ENCODE measurements at regions not wholly inside any gene's neighbourhood (a gene's known extent, or its start where the extent isn't known, plus 50 kb on each side); places are given as distances from the start of the nearest gene placed in this dataset.
A peak's percentile ranks its signal among the peaks of the same experiment; 100 is the strongest.

- Mint-ChIP-seq H3K9me3 (ENCODE audit: unreplicated experiment) (no peaks in the 10 kb centered on the region), H3K27me3 (ENCODE audit: unreplicated experiment) (no peaks in the 10 kb centered on the region), H3K4me3 (ENCODE audit: unreplicated experiment) (no peak overlapping the region), H3K36me3 (ENCODE audit: low read depth, unreplicated experiment) (peaks cover 3% of the 10 kb centered on the region), H3K27ac (ENCODE audit: unreplicated experiment) (no peak overlapping the region), H3K4me1 (ENCODE audit: unreplicated experiment) (peaks cover 22% of the 10 kb centered on the region)
- DNase-seq (ENCODE audit: low spot score) = no peak
- TF ChIP-seq, protein P1, sequence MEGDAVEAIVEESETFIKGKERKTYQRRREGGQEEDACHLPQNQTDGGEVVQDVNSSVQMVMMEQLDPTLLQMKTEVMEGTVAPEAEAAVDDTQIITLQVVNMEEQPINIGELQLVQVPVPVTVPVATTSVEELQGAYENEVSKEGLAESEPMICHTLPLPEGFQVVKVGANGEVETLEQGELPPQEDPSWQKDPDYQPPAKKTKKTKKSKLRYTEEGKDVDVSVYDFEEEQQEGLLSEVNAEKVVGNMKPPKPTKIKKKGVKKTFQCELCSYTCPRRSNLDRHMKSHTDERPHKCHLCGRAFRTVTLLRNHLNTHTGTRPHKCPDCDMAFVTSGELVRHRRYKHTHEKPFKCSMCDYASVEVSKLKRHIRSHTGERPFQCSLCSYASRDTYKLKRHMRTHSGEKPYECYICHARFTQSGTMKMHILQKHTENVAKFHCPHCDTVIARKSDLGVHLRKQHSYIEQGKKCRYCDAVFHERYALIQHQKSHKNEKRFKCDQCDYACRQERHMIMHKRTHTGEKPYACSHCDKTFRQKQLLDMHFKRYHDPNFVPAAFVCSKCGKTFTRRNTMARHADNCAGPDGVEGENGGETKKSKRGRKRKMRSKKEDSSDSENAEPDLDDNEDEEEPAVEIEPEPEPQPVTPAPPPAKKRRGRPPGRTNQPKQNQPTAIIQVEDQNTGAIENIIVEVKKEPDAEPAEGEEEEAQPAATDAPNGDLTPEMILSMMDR (IDR thresholded peaks at IDR 0.05; ENCODE audit: unreplicated experiment) = no peak
Observed at GRCh38 chr6:143598466-143599080, 79.2 kb upstream of the PHACTR2 start.

- peaks cover 22% of the 10 kb centered on the region for H3K4me1 Mint-ChIP-seq (ENCODE audit: unreplicated experiment)
- peak overlapping the region; percentile 39 for H3K27ac Mint-ChIP-seq (ENCODE audit: unreplicated experiment)
Observed at GRCh38 chr6:143596866-143597265, 80.9 kb upstream of the PHACTR2 start.

GRCh38 chr6:143595251-143596036 is 82.3 kb upstream of the PHACTR2 start:
- H3K36me3 Mint-ChIP-seq (ENCODE audit: low read depth, unreplicated experiment) = peaks cover 3% of the 10 kb centered on the region
- H3K27ac Mint-ChIP-seq (ENCODE audit: unreplicated experiment) = no peak overlapping the region
- H3K9me3 Mint-ChIP-seq (ENCODE audit: unreplicated experiment) = no peaks in the 10 kb centered on the region
- TF ChIP-seq, protein P1 (IDR thresholded peaks at IDR 0.05; ENCODE audit: unreplicated experiment) = no peak
- H3K4me1 Mint-ChIP-seq (ENCODE audit: unreplicated experiment) = peaks cover 24% of the 10 kb centered on the region
- no peaks in the 10 kb centered on the region for H3K27me3 Mint-ChIP-seq (ENCODE audit: unreplicated experiment)
- H3K4me3 Mint-ChIP-seq (ENCODE audit: unreplicated experiment) = no peak overlapping the region
- DNase-seq (ENCODE audit: low spot score) = no peak

More at GRCh38 chr6:143596866-143597265, 80.9 kb upstream of the PHACTR2 start:
- H3K9me3 Mint-ChIP-seq (ENCODE audit: unreplicated experiment) = no peaks in the 10 kb centered on the region
- H3K4me3 Mint-ChIP-seq (ENCODE audit: unreplicated experiment) = no peak overlapping the region
- H3K27me3 Mint-ChIP-seq (ENCODE audit: unreplicated experiment) = no peaks in the 10 kb centered on the region
- TF ChIP-seq, protein P1 (IDR thresholded peaks at IDR 0.05; ENCODE audit: unreplicated experiment) = no peak
- no peak for DNase-seq (ENCODE audit: low spot score)
- H3K36me3 Mint-ChIP-seq (ENCODE audit: low read depth, unreplicated experiment) = peaks cover 3% of the 10 kb centered on the region

- DNase-seq (ENCODE audit: low spot score) = no peak
- TF ChIP-seq, protein P1 (IDR thresholded peaks at IDR 0.05; ENCODE audit: unreplicated experiment) = no peak
- peaks cover 24% of the 10 kb centered on the region for H3K4me1 Mint-ChIP-seq (ENCODE audit: unreplicated experiment)
- H3K4me3 Mint-ChIP-seq (ENCODE audit: unreplicated experiment) = no peak overlapping the region
- no peak overlapping the region for H3K27ac Mint-ChIP-seq (ENCODE audit: unreplicated experiment)
- H3K27me3 Mint-ChIP-seq (ENCODE audit: unreplicated experiment) = no peaks in the 10 kb centered on the region
- peaks cover 3% of the 10 kb centered on the region for H3K36me3 Mint-ChIP-seq (ENCODE audit: low read depth, unreplicated experiment)
- no peaks in the 10 kb centered on the region for H3K9me3 Mint-ChIP-seq (ENCODE audit: unreplicated experiment)
Observed at GRCh38 chr6:143594647-143595046, 83.1 kb upstream of the PHACTR2 start.

DNA sequence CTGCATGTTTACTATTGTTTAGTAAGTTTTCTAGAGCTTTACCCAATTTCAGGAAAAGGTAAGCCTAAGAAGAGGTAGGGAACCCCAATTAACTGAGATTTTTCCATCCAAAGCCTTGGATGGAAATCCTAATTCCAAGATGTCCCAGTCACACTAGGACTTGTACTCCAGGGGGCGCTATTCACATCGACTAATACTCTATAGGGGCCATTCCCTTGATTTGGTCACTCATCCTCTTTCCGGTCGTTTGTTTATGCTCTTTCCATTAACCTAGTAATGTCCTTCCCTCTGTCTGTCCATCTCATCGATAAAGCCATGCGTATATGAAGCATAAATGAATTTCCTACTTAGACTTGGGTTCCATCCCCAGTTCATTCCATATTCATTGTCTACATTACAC is 80.8 kb upstream of the FUCA2 start:
- H3K36me3 Mint-ChIP-seq (ENCODE audit: low read depth, unreplicated experiment) = peaks cover 10% of the 10 kb centered on the region
- no peaks in the 10 kb centered on the region for H3K27me3 Mint-ChIP-seq (ENCODE audit: unreplicated experiment)
- DNase-seq (ENCODE audit: low spot score) = peak; percentile 9
- TF ChIP-seq, protein P1 (IDR thresholded peaks at IDR 0.05; ENCODE audit: unreplicated experiment) = peak; percentile 66
- no peak overlapping the region for H3K27ac Mint-ChIP-seq (ENCODE audit: unreplicated experiment)
- peaks cover 12% of the 10 kb centered on the region for H3K4me1 Mint-ChIP-seq (ENCODE audit: unreplicated experiment)
- peaks cover 4% of the 10 kb centered on the region for H3K9me3 Mint-ChIP-seq (ENCODE audit: unreplicated experiment)
- no peak overlapping the region for H3K4me3 Mint-ChIP-seq (ENCODE audit: unreplicated experiment)

Data from endothelial cell (in vitro differentiated cells).